K562 (cell line): ENCODE measurements at regions not wholly inside any gene's neighbourhood (a gene's known extent, or its start where the extent isn't known, plus 50 kb on each side); places are given as distances from the start of the nearest gene placed in this dataset.

Experiments used
- ATAC-seq: fragments of 200-7000 bp; cut with Tn5 transposase; 3 replicates; pipeline ENCODE4 v1.9.1; 2020; ENCODE audit warnings: moderate library complexity
- BruUV-seq: library from RNA; stranded (reverse); fragments of 400-500 nt; replicated peaks from 2 replicates; lab custom pipeline; 2021; lab: Mats Ljungman, UMichigan
- CTCF ChIA-PET: fragments of 300-600 bp; formaldehyde crosslinking; extraction: SDS; loops from one replicate; lab custom pipeline; 2021; ENCODE audit warnings: low intra/inter-chr PET ratio; lab: Yijun Ruan, JAX
- POLR2A ChIA-PET: fragments of 300-600, 350-650 bp; sonication (Branson Sonifier 250); formaldehyde crosslinking; extraction: SDS; loops from one replicate; lab custom pipeline; 2021; ENCODE audit warnings: antibody characterized with exemption, inconsistent platforms; lab: Yijun Ruan, JAX
- DNase-seq, 4 experiments: peaks; one replicate each; pipeline versions ENCODE4 v3.0.0 to v3.0.0-alpha.2; 2011 to 2018; ENCODE audit warnings: low spot score in 3 of 4, mixed read lengths in 3 of 4; ENCODE audit errors: extremely low read depth in 1 of 4
- FAIRE-seq: peaks from 2 replicates; lab custom pipeline; 2011; peaks lifted over from hg19 to GRCh38; lab: Jason Lieb, UNC
- H2AFZ ChIP-seq: 2 replicates; pipeline ENCODE4 v1.6.0; 2011; ENCODE audit warnings: low read depth, low read length, control low read depth, inconsistent platforms
- H3K27ac ChIP-seq: fragments of 200-600 bp; 3 replicates; pipeline ENCODE4 v1.8.0; 2011; ENCODE audit warnings: low read depth, mild to moderate bottlenecking, control low read depth, inconsistent platforms, low read length, moderate library complexity, mixed read lengths; ENCODE audit errors: extremely low read depth
- H3K27me3 ChIP-seq, 2 experiments: fragments of 300-600 bp in 1 of 2; 2 replicates in 1 of 2; 3 replicates in 1 of 2; pipeline versions ENCODE4 v1.6.0 to v1.8.0; 2011; ENCODE audit warnings: inconsistent platforms in 2 of 2, low read length in 2 of 2, mild to moderate bottlenecking in 1 of 2, mixed read lengths in 1 of 2, moderate library complexity in 1 of 2; ENCODE audit not compliant: control insufficient read depth in 2 of 2, insufficient read depth in 2 of 2
- H3K36me3 ChIP-seq: fragments of 300-600 bp; 3 replicates; pipeline ENCODE4 v1.8.0; 2011; ENCODE audit warnings: mild to moderate bottlenecking, low read length, inconsistent platforms; ENCODE audit not compliant: control insufficient read depth, insufficient read depth
- H3K4me1 ChIP-seq, 2 experiments: fragments of 200-600 bp in 1 of 2; replicated peaks in 1 of 2; 2 replicates in 1 of 2; 3 replicates in 1 of 2; pipeline versions ENCODE4 v1.5.1 to v1.8.0; 2011; ENCODE audit warnings: inconsistent platforms in 2 of 2, low read length in 2 of 2, mild to moderate bottlenecking in 1 of 2, mixed read lengths in 1 of 2, moderate library complexity in 1 of 2; ENCODE audit not compliant: control insufficient read depth in 2 of 2, insufficient read depth in 2 of 2
- H3K4me2 ChIP-seq: 2 replicates; pipeline ENCODE4 v1.6.1; 2011; ENCODE audit warnings: low read length, control low read depth, inconsistent platforms, mixed read lengths; ENCODE audit not compliant: insufficient read depth
- H3K4me3 ChIP-seq: fragments of 200-600 bp; sonication (generic), shearing (Covaris generic); 2 replicates; pipeline ENCODE4 v1.5.1; 2016; ENCODE audit warnings: control low read depth, inconsistent platforms
- H3K79me2 ChIP-seq: fragments of 200-600 bp; 3 replicates; pipeline ENCODE4 v1.8.0; 2011; ENCODE audit warnings: low read length, inconsistent platforms; ENCODE audit not compliant: control insufficient read depth, insufficient read depth
- H3K9ac ChIP-seq, 2 experiments: 2 replicates each; pipeline versions ENCODE4 v1.6.0 to v1.6.1; 2011; ENCODE audit warnings: low read depth in 2 of 2, low read length in 2 of 2, control low read depth in 1 of 2, inconsistent platforms in 1 of 2, mild to moderate bottlenecking in 1 of 2, mixed read lengths in 1 of 2; ENCODE audit not compliant: insufficient read depth in 1 of 2
- H3K9me1 ChIP-seq: one replicate; pipeline ENCODE4 v1.6.0; 2011; ENCODE audit warnings: inconsistent platforms, mild to moderate bottlenecking, low read length, moderate library complexity; ENCODE audit not compliant: control insufficient read depth, insufficient read depth
- H3K9me3 ChIP-seq: replicated peaks from 2 replicates; pipeline ENCODE4 v1.5.1; 2011; ENCODE audit warnings: low read depth, low read length, inconsistent platforms; ENCODE audit not compliant: control insufficient read depth, insufficient read depth
- H4K20me1 ChIP-seq: replicated peaks from 2 replicates; pipeline ENCODE4 v1.6.1; 2011; ENCODE audit warnings: low read length, inconsistent platforms, mixed read lengths; ENCODE audit not compliant: control insufficient read depth, insufficient read depth
- BDP1 ChIP-seq: IDR thresholded peaks from 3 replicates; pipeline ENCODE4 v1.6.1; 2011; ENCODE audit not compliant: insufficient read length, insufficient read depth
- CCNT2 ChIP-seq: IDR thresholded peaks from 2 replicates; pipeline ENCODE4 v1.6.1; 2011; ENCODE audit warnings: borderline replicate concordance, low read depth, mild to moderate bottlenecking, moderate library complexity, mixed read lengths, low read length; ENCODE audit not compliant: insufficient read length; ENCODE audit errors: extremely low read depth
- CEBPB ChIP-seq: fragments of 450-650 bp; IDR thresholded peaks from 2 replicates; pipeline ENCODE4 v1.6.1; 2016; ENCODE audit warnings: missing genetic modification characterization, missing compliant biosample characterization
- CTCFL ChIP-seq: IDR thresholded peaks from 2 replicates; pipeline ENCODE4 v1.6.1; 2011; ENCODE audit warnings: borderline replicate concordance, low read depth, mild to moderate bottlenecking, moderate library complexity, low read length; ENCODE audit not compliant: insufficient read depth, poor library complexity, severe bottlenecking
- FOSL1 ChIP-seq: fragments of 200-800 bp; sonication (Bioruptor generic); conservative IDR thresholded peaks from 2 replicates; pipeline ENCODE4 v1.6.1; 2016; ENCODE audit warnings: missing genetic modification characterization, missing compliant biosample characterization
- HMG20A ChIP-seq: fragments of 450-650 bp; formaldehyde crosslinking; conservative IDR thresholded peaks from 2 replicates; pipeline ENCODE4 v1.4.0; 2020; ENCODE audit warnings: mild to moderate bottlenecking, mixed read lengths
- MAFG ChIP-seq: fragments of 450-650 bp; conservative IDR thresholded peaks from 2 replicates; pipeline ENCODE4 v1.6.1; 2016; ENCODE audit warnings: missing genetic modification characterization, missing compliant biosample characterization
- MEIS2 ChIP-seq: fragments of 450-650 bp; IDR thresholded peaks from 2 replicates; pipeline ENCODE4 v1.6.1; 2014; ENCODE audit warnings: mild to moderate bottlenecking; ENCODE audit not compliant: partially characterized antibody
- MYNN ChIP-seq, 2 experiments: sonication (generic); formaldehyde crosslinking in 1 of 2; IDR thresholded peaks; 2 replicates each; pipeline versions ENCODE4 v1.5.0 to v1.6.1; 2016 to 2020; ENCODE audit warnings: antibody characterized with exemption in 1 of 2, missing genetic modification reagents in 1 of 2
- NR4A1 ChIP-seq, 2 experiments: fragments of 250-450 bp in 1 of 2; fragments of 450-650 bp in 1 of 2; sonication (Bioruptor Pico) in 1 of 2; IDR thresholded peaks; 2 replicates each; pipeline versions ENCODE4 v1.4.0 to v1.6.1; 2016 to 2020; ENCODE audit warnings: mild to moderate bottlenecking in 2 of 2, missing compliant biosample characterization in 1 of 2, missing genetic modification characterization in 1 of 2, moderate library complexity in 1 of 2
- SIN3A ChIP-seq, 2 experiments: fragments of 150-350 bp in 1 of 2; IDR thresholded peaks; 2 replicates each; pipeline ENCODE4 v1.6.1; 2011 to 2016; ENCODE audit warnings: borderline replicate concordance in 2 of 2, low read depth in 2 of 2, low read length in 2 of 2, mild to moderate bottlenecking in 2 of 2, moderate library complexity in 2 of 2; ENCODE audit not compliant: control insufficient read depth in 1 of 2
- SNIP1 ChIP-seq: fragments of 450-650 bp; IDR thresholded peaks from 2 replicates; pipeline ENCODE4 v1.7.1; 2017; ENCODE audit warnings: low read depth, mild to moderate bottlenecking
- SNRNP70 ChIP-seq: fragments of 200-400 bp; formaldehyde crosslinking; optimal IDR thresholded peaks from 2 replicates; pipeline ENCODE3; 2017; ENCODE audit warnings: low read depth, low read length
- SPI1 ChIP-seq: IDR thresholded peaks from 2 replicates; pipeline ENCODE4 v1.6.1; 2011; ENCODE audit warnings: low read depth, low read length, control low read depth, borderline replicate concordance
- TSHZ1 ChIP-seq: fragments of 250-450 bp; sonication (Bioruptor Pico); IDR thresholded peaks from 2 replicates; pipeline ENCODE4 v1.4.0; 2020; ENCODE audit warnings: mild to moderate bottlenecking, moderate library complexity
- U2AF2 ChIP-seq: fragments of 200-400 bp; formaldehyde crosslinking; optimal IDR thresholded peaks from 2 replicates; pipeline ENCODE3; 2017; ENCODE audit warnings: low read depth, mild to moderate bottlenecking, low read length
- ZNF121 ChIP-seq: sonication (generic); formaldehyde crosslinking; conservative IDR thresholded peaks from 2 replicates; pipeline ENCODE4 v1.8.0; 2022; ENCODE audit warnings: missing genetic modification reagents
- ZNF561 ChIP-seq: fragments of 450-650 bp; formaldehyde crosslinking; conservative IDR thresholded peaks from 2 replicates; pipeline ENCODE4 v1.4.0; 2020; ENCODE audit warnings: mild to moderate bottlenecking, moderate library complexity
- ZNF77 ChIP-seq: fragments of 250-450 bp; sonication (Bioruptor Pico); IDR thresholded peaks from 2 replicates; pipeline ENCODE4 v1.5.0; 2020
- WGBS: fragments of 100-300 bp; shearing (Covaris generic); methylation state at CpG from one replicate; pipeline ENCODE4 v1.1.6; 2016; ENCODE audit warnings: low coverage, mixed read lengths; ENCODE audit not compliant: insufficient coverage; ENCODE audit errors: missing lambda C conversion rate; 5-methylcytosine and 5-hydroxymethylcytosine counted together
- in situ Hi-C: fragments of 300-500 bp; cut with MboI; formaldehyde crosslinking; loops from 4 replicates; pipeline ENCODE4 v1.15.0; 2018; ENCODE audit warnings: inconsistent platforms, mixed read lengths
- intact Hi-C: fragments of 100-400 bp; cut with micrococcal nuclease; formaldehyde crosslinking; loops from 2 replicates; pipeline ENCODE4 v1.14.2; 2022

DNA sequence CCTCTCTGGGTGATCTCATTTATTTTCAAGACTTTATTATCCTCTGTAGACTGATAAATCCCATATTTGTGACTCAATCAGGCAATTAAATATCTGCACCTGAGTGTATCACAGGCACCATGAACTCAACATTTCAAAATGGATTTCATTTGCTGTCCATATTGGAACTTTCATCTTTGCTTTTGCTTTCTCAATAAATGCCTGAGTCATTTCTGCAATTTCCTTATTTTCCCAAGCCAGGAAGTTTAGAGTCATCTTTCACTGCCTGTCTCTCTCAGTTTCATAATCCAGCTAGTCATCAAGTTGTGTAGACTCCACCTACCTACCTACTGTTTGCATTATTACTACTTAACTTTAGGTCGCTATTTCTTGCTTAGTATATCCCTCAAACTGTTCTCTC is 540.9 kb downstream of the LMO4 start:
- Histone ChIP-seq H3K9ac (no peak overlapping the region), H3K4me1 (no peaks in the 10 kb centered on the region), H2AFZ (no peak overlapping the region), H3K27ac (no peak overlapping the region), H3K4me3 (no peak overlapping the region), H3K9me3 (no peaks in the 10 kb centered on the region), H3K36me3 (no peaks in the 10 kb centered on the region), H3K9me1 (no peaks in the 10 kb centered on the region), H3K27me3 (no peaks in the 10 kb centered on the region), H3K4me2 (no peak overlapping the region), H3K79me2 (no peaks in the 10 kb centered on the region), H4K20me1 (no peaks in the 10 kb centered on the region)
- CTCF ChIA-PET = no interaction called here
- in situ Hi-C loops (no loop called here), intact Hi-C loops (no loop called here)
- 0% methylated on average over 1 of the region's 1 CpG for WGBS
- DNase-seq (no peak), ATAC-seq (no peak), FAIRE-seq (no peak)
- POLR2A ChIA-PET = no interaction called here
- BruUV-seq = no TSS peak
- TF ChIP-seq ZNF121 (CRISPR knock-in tag) = no peak
- no peak for TF ChIP-seq HMG20A (CRISPR knock-in tag)
- TF ChIP-seq ZNF561 = no peak
- no peak for TF ChIP-seq TSHZ1 (CRISPR knock-in tag)
- TF ChIP-seq BDP1 = no peak
- no peak for TF ChIP-seq U2AF2
- peak; percentile 59 for TF ChIP-seq MAFG (tag)
- TF ChIP-seq ZNF77 (CRISPR knock-in tag) = no peak
- TF ChIP-seq NR4A1 (CRISPR knock-in tag; IDR thresholded peaks at IDR 0.05) = no peak
- no peak for TF ChIP-seq NR4A1 (tag; IDR thresholded peaks at IDR 0.05)
- TF ChIP-seq MEIS2 = peak; percentile 32
- no peak for TF ChIP-seq MYNN (IDR thresholded peaks at IDR 0.05)
- TF ChIP-seq MYNN (CRISPR knock-in tag; IDR thresholded peaks at IDR 0.05) = no peak
- TF ChIP-seq CEBPB = peak; percentile 43
- no peak for TF ChIP-seq CCNT2
- TF ChIP-seq SPI1 = no peak
- no peak for TF ChIP-seq CTCFL
- peak; percentile 80 for TF ChIP-seq FOSL1 (tag)
- TF ChIP-seq SIN3A (IDR thresholded peaks at IDR 0.05; ENCODE audit: borderline replicate concordance in 2 of 2, control insufficient read depth in 1 of 2, low read depth in 2 of 2, low read length in 2 of 2) = no peak
- TF ChIP-seq SNIP1 = no peak
- no peak for TF ChIP-seq SNRNP70
